ENCODE measurements at regions not wholly inside any gene's neighbourhood (a gene's known extent, or its start where the extent isn't known, plus 50 kb on each side); places are given as distances from the start of the nearest gene placed in this dataset.

DNA sequence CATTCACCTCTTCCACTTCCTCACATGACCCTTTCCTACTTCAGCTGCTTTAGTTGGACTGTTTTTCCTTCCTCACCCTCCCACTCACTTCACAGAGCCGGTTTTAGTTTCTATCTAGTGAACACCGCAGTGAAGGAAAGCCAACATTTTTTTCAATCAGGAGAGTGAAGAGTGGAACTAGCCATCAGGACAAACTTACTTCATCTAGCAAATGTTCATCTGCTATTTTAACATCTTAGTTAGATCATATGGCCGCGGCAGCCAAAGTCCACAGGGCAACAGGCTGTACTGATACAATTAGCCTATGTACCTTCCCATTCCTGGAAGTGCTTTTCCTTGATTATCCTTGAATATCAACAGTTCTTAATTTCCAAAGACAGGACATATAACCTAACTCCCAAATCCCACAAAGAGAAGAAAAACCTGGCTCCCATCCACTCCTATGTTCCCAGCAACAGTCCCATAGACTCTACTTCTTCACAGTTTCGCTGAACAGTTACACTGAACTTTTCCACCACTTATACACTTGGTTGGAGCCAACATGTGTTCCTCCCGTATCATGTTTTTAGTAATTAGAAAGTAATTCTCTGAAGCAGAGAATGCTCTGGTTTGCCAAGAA lies 456.2 kb upstream of the THBS1 start:
- H3K4me3 ChIP-seq (ENCODE audit: low read depth, low read length), result no peak overlapping the region

DNA sequence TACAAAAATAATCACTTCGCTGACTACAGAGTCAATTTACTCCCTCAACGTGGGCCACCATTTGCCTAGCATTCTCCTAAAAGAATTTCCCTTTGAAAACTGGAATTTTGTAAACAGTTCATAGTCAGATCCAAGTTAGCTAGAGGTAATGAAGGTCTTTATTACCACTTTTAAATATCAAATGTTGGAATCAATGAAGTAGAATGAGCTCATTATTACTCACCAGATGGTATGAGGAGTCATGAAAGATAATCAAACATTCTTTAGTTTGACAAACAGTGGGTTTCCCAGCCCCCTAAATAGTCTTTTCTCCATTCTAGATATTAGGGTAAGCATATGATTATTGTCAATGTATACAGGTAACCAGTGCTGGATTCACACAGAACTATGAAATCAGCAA lies 455.7 kb upstream of the THBS1 start:
- TF ChIP-seq, protein P1, sequence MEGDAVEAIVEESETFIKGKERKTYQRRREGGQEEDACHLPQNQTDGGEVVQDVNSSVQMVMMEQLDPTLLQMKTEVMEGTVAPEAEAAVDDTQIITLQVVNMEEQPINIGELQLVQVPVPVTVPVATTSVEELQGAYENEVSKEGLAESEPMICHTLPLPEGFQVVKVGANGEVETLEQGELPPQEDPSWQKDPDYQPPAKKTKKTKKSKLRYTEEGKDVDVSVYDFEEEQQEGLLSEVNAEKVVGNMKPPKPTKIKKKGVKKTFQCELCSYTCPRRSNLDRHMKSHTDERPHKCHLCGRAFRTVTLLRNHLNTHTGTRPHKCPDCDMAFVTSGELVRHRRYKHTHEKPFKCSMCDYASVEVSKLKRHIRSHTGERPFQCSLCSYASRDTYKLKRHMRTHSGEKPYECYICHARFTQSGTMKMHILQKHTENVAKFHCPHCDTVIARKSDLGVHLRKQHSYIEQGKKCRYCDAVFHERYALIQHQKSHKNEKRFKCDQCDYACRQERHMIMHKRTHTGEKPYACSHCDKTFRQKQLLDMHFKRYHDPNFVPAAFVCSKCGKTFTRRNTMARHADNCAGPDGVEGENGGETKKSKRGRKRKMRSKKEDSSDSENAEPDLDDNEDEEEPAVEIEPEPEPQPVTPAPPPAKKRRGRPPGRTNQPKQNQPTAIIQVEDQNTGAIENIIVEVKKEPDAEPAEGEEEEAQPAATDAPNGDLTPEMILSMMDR (IDR thresholded peaks at IDR 0.05; ENCODE audit: low read depth, low read length), result no peak

More for the DNA sequence above, 456.2 kb upstream of the THBS1 start:
- TF ChIP-seq, protein P1 (IDR thresholded peaks at IDR 0.05; ENCODE audit: low read depth, low read length), result no peak

DNA sequence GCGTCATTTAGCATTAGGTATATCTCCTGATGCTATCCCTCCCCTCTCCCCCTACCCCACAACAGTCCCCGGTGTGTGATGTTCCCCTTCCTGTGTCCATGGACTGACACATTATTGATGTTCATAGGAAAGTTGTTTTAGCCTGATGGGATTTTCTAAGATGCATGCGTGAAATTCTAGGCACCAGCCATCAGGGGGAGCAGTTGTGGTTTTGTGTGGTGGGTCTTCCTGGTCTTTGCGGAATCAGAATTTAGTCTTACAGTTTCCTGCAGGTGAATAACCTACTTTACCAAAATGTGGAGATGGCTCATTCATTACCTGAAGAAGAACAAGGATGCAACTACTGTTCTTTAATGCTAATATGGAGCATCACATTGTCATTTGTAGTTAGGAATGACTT lies 455.0 kb upstream of the THBS1 start:
- TF ChIP-seq, protein P1 (IDR thresholded peaks at IDR 0.05; ENCODE audit: low read depth, low read length), result peak; percentile 52
- H3K4me3 ChIP-seq (ENCODE audit: low read depth, low read length), result no peak overlapping the region

More for the DNA sequence above, 455.7 kb upstream of the THBS1 start:
- no peak overlapping the region for H3K4me3 ChIP-seq (ENCODE audit: low read depth, low read length)

DNA sequence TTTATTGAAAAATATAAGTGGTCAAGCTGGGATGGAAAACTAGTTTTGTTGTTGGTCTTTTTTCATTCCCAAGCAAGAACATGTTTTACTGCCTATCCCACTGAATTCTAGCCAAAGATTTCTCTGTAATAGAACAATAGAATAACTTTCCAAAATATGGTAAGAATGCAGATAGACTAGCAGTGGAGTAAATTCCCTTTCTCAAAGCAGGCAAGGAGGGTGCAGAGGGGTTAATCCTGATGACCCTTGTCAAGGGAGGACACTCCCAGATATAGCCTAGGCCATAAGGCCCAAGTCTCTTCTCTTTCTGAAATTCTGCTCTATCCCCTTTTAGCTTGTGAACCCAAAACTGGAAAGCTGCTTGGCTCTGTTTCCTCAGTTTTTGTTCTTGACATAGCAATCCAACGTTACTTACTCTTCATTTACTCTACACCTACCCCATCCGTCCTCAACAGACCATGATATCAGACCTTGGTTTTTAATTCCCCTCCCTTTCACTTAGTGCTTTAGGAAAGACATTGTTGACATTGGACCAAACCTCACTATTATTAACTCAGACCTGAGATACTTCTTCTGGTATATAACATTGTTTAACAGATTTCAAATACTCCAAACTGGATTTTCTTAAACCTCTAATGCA lies 453.6 kb upstream of the THBS1 start:
- no peak overlapping the region for H3K4me3 ChIP-seq (ENCODE audit: low read depth, low read length)
- TF ChIP-seq, protein P1 (IDR thresholded peaks at IDR 0.05; ENCODE audit: low read depth, low read length), result no peak

DNA sequence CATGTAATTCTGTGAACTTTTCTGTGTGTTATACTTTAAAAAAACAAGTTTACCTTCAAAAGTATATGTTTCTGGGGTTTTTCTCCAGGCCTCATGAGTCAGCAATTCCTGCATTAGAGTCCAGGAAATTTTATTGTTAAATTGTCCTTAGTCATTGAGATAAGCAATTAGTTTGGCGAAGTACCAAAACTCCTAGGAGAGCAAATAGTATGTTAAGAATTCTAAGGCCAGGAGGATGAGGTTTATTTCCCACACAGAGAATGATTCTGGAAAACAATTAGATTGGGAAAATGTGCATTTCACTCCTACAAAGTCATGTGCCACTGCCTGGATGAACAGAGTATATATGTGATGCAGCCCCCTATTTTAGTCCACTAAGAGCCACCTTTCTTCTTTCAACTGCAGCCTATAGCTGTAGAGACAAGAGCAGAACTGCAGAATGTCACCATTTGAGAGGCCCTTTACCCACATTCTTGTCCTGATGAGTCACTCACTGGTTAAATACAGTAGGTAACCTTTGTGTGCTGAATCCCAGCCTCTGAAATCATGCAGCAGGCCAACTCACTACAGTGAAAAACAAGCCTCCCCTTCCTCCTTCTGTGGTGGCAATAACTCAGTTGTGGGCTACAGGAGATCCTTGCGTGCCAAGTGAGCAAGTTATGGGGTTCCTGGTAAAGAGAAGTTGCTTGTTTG lies 452.8 kb upstream of the THBS1 start:
- TF ChIP-seq, protein P1 (IDR thresholded peaks at IDR 0.05; ENCODE audit: low read depth, low read length), result no peak
- H3K4me3 ChIP-seq (ENCODE audit: low read depth, low read length), result no peak overlapping the region

DNA sequence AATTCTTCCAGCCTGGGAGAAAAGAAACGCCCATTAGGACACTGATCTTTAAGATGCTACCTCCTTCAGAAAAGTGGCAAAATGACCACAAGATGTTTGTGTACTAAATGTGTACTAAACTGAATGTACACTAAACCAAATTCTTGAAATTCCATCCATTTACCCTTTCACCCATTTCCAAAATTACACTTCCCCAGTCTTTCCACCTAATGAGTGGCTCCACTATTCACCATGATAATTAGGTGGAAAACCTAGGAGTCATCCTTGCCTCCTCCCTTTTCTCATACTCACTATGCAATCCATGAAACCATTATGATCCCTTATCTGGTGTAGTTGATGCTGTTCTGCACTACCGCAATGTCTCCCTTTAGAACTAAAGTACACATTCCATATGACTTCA lies 452.1 kb upstream of the THBS1 start:
- TF ChIP-seq, protein P1 (IDR thresholded peaks at IDR 0.05; ENCODE audit: low read depth, low read length), result no peak
- no peak overlapping the region for H3K4me3 ChIP-seq (ENCODE audit: low read depth, low read length)

Data from WI38 (cell line).